ENCODE measurements at regions not wholly inside any gene's neighbourhood (a gene's known extent, or its start where the extent isn't known, plus 50 kb on each side); places are given as distances from the start of the nearest gene placed in this dataset.

DNA sequence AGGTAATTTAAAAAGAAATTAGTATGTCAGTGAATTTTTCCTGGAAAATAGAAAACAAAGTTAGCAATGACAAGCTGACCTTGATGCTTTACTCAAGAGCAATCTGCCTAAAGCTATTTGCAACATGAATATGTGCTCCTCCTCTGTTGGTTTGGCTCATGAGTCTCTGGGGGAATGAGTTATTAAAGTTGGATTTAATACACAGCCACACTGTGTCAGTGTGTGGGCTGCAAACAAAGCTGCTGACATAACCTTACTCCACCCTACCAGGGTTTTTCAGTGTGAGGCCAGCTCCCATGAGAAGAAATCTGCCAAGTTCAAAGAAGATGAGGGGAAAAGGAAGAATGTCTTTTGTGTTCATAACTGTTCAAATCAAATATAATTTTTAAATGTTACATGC lies 280.5 kb downstream of the TLL1 start:
- Histone ChIP-seq H3K14ac (ENCODE audit: low read length) (no peak overlapping the region), H3K4me2 (ENCODE audit: low read length) (no peak overlapping the region), H2AFZ (ENCODE audit: insufficient read depth, low read length, poor library complexity) (no peak overlapping the region)

DNA sequence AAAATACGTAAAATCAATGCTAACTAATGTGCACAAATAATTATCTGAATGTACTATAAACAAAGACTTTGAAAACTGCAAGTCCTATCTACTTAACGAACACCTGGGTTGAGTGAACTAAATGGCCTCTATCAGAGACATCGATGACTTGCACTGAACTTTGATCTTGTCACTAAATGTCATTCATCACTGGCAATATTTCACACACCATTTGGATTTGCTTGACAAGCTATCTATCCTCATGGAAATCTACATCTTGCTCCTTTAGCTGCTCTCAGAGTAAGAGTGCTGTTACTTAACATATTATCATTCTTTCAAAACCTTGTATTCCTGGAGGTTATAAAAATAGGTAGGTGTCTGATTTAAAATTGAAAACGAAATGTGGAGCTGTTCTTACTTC lies 289.3 kb downstream of the TLL1 start:
- H2BK5ac ChIP-seq (ENCODE audit: low read depth, low read length, poor library complexity), result no peak overlapping the region
- H2BK12ac ChIP-seq (ENCODE audit: low read length), result no peak overlapping the region
- no peak overlapping the region for H2AFZ ChIP-seq (ENCODE audit: insufficient read depth, low read length, poor library complexity)
- no peaks in the 10 kb centered on the region for H3K9me3 ChIP-seq (ENCODE audit: insufficient read depth, low read depth, low read length)
- no peaks in the 10 kb centered on the region for H3K36me3 ChIP-seq (ENCODE audit: control insufficient read depth in 1 of 2, insufficient read depth in 2 of 2, low read length in 2 of 2)
- H3K18ac ChIP-seq (ENCODE audit: low read length), result no peak overlapping the region
- WGBS (ENCODE audit: extremely low coverage, insufficient coverage, insufficient read length), result no CpG with 5 or more reads among the region's 4 CpGs
- H4K91ac ChIP-seq (ENCODE audit: low read depth, low read length), result no peak overlapping the region
- no peak overlapping the region for H2BK120ac ChIP-seq (ENCODE audit: insufficient read depth, low read length, poor library complexity)
- H3K4me3 ChIP-seq (ENCODE audit: low read depth, low read length), result no peak overlapping the region
- no peak overlapping the region for H4K8ac ChIP-seq (ENCODE audit: low read depth, low read length)
- DNase-seq, result no peak
- H3K79me1 ChIP-seq (ENCODE audit: low read length), result no peaks in the 10 kb centered on the region
- H3K9ac ChIP-seq (ENCODE audit: low read length), result no peak overlapping the region
- H3K27me3 ChIP-seq (ENCODE audit: insufficient read depth, low read length), result no peaks in the 10 kb centered on the region
- no peak overlapping the region for H4K12ac ChIP-seq (ENCODE audit: low read depth, low read length)
- H3K4ac ChIP-seq (ENCODE audit: low read depth, low read length), result no peak overlapping the region
- no peak overlapping the region for H3K23ac ChIP-seq (ENCODE audit: low read length)
- H3K79me2 ChIP-seq (ENCODE audit: control insufficient read depth, insufficient read depth, low read length, poor library complexity), result no peaks in the 10 kb centered on the region
- H3K14ac ChIP-seq (ENCODE audit: low read length), result no peak overlapping the region
- H3K4me1 ChIP-seq (ENCODE audit: control insufficient read depth in 1 of 2, insufficient read depth in 2 of 2, low read length in 2 of 2), result no peaks in the 10 kb centered on the region
- H3K27ac ChIP-seq (ENCODE audit: low read depth, low read length), result no peak overlapping the region
- H3K4me2 ChIP-seq (ENCODE audit: low read length), result no peak overlapping the region
- no peak overlapping the region for H2AK5ac ChIP-seq (ENCODE audit: low read length)

More for the DNA sequence above, 280.5 kb downstream of the TLL1 start:
- Histone ChIP-seq H3K36me3 (ENCODE audit: control insufficient read depth in 1 of 2, insufficient read depth in 2 of 2, low read length in 2 of 2) (no peaks in the 10 kb centered on the region), H3K27ac (ENCODE audit: low read depth, low read length) (no peak overlapping the region), H3K4me1 (ENCODE audit: control insufficient read depth in 1 of 2, insufficient read depth in 2 of 2, low read length in 2 of 2) (no peaks in the 10 kb centered on the region), H2BK5ac (ENCODE audit: low read depth, low read length, poor library complexity) (no peak overlapping the region), H3K4me3 (ENCODE audit: low read depth, low read length) (no peak overlapping the region), H2AK5ac (ENCODE audit: low read length) (no peak overlapping the region), H4K12ac (ENCODE audit: low read depth, low read length) (no peak overlapping the region), H3K79me1 (ENCODE audit: low read length) (no peaks in the 10 kb centered on the region), H3K27me3 (ENCODE audit: insufficient read depth, low read length) (no peaks in the 10 kb centered on the region), H3K18ac (ENCODE audit: low read length) (no peak overlapping the region), H3K23ac (ENCODE audit: low read length) (no peak overlapping the region), H2BK12ac (ENCODE audit: low read length) (no peak overlapping the region), H3K4ac (ENCODE audit: low read depth, low read length) (no peak overlapping the region), H4K91ac (ENCODE audit: low read depth, low read length) (no peak overlapping the region), H2BK120ac (ENCODE audit: insufficient read depth, low read length, poor library complexity) (no peak overlapping the region), H3K9me3 (ENCODE audit: insufficient read depth, low read depth, low read length) (no peaks in the 10 kb centered on the region), H4K8ac (ENCODE audit: low read depth, low read length) (no peak overlapping the region), H3K9ac (ENCODE audit: low read length) (no peak overlapping the region), H3K79me2 (ENCODE audit: control insufficient read depth, insufficient read depth, low read length, poor library complexity) (no peaks in the 10 kb centered on the region)
- no peak for DNase-seq

GRCh38 chr4:166165829-166166420 lies 292.9 kb downstream of the TLL1 start:
- Histone ChIP-seq H3K9ac (ENCODE audit: low read length) (no peak overlapping the region), H2AFZ (ENCODE audit: insufficient read depth, low read length, poor library complexity) (no peak overlapping the region), H3K27me3 (ENCODE audit: insufficient read depth, low read length) (no peaks in the 10 kb centered on the region), H3K4me3 (ENCODE audit: low read depth, low read length) (no peak overlapping the region), H4K8ac (ENCODE audit: low read depth, low read length) (no peak overlapping the region), H3K4me2 (ENCODE audit: low read length) (no peak overlapping the region), H3K27ac (ENCODE audit: low read depth, low read length) (no peak overlapping the region), H2AK5ac (ENCODE audit: low read length) (no peak overlapping the region), H3K79me1 (ENCODE audit: low read length) (no peaks in the 10 kb centered on the region), H3K36me3 (ENCODE audit: control insufficient read depth in 1 of 2, insufficient read depth in 2 of 2, low read length in 2 of 2) (no peaks in the 10 kb centered on the region), H2BK12ac (ENCODE audit: low read length) (no peak overlapping the region), H3K23ac (ENCODE audit: low read length) (no peak overlapping the region), H4K91ac (ENCODE audit: low read depth, low read length) (no peak overlapping the region), H3K9me3 (ENCODE audit: insufficient read depth, low read depth, low read length) (no peaks in the 10 kb centered on the region), H3K14ac (ENCODE audit: low read length) (no peak overlapping the region), H3K4me1 (ENCODE audit: control insufficient read depth in 1 of 2, insufficient read depth in 2 of 2, low read length in 2 of 2) (no peaks in the 10 kb centered on the region), H3K79me2 (ENCODE audit: control insufficient read depth, insufficient read depth, low read length, poor library complexity) (no peaks in the 10 kb centered on the region), H3K4ac (ENCODE audit: low read depth, low read length) (no peak overlapping the region), H2BK120ac (ENCODE audit: insufficient read depth, low read length, poor library complexity) (no peak overlapping the region), H4K12ac (ENCODE audit: low read depth, low read length) (no peak overlapping the region), H2BK5ac (ENCODE audit: low read depth, low read length, poor library complexity) (no peak overlapping the region), H3K18ac (ENCODE audit: low read length) (no peak overlapping the region)
- peak; percentile 14 to 90 for DNase-seq
- WGBS (ENCODE audit: extremely low coverage, insufficient coverage, insufficient read length), result no CpG with 5 or more reads among the region's 7 CpGs

- no peak overlapping the region for H2AFZ ChIP-seq (ENCODE audit: insufficient read depth, low read length, poor library complexity)
- H4K91ac ChIP-seq (ENCODE audit: low read depth, low read length), result no peak overlapping the region
- H3K79me1 ChIP-seq (ENCODE audit: low read length), result no peaks in the 10 kb centered on the region
- no peaks in the 10 kb centered on the region for H3K27me3 ChIP-seq (ENCODE audit: insufficient read depth, low read length)
- H2BK5ac ChIP-seq (ENCODE audit: low read depth, low read length, poor library complexity), result no peak overlapping the region
- H3K27ac ChIP-seq (ENCODE audit: low read depth, low read length), result no peak overlapping the region
- H4K12ac ChIP-seq (ENCODE audit: low read depth, low read length), result no peak overlapping the region
- no peak overlapping the region for H3K4ac ChIP-seq (ENCODE audit: low read depth, low read length)
- H2AK5ac ChIP-seq (ENCODE audit: low read length), result no peak overlapping the region
- WGBS (ENCODE audit: extremely low coverage, insufficient coverage, insufficient read length), result no CpG with 5 or more reads among the region's 3 CpGs
- H3K23ac ChIP-seq (ENCODE audit: low read length), result no peak overlapping the region
- DNase-seq, result peak in 1 of 2 donors; percentile 56
- H3K9me3 ChIP-seq (ENCODE audit: insufficient read depth, low read depth, low read length), result no peaks in the 10 kb centered on the region
- H2BK12ac ChIP-seq (ENCODE audit: low read length), result no peak overlapping the region
- no peak overlapping the region for H3K4me3 ChIP-seq (ENCODE audit: low read depth, low read length)
- no peak overlapping the region for H3K4me2 ChIP-seq (ENCODE audit: low read length)
- no peaks in the 10 kb centered on the region for H3K4me1 ChIP-seq (ENCODE audit: control insufficient read depth in 1 of 2, insufficient read depth in 2 of 2, low read length in 2 of 2)
- no peak overlapping the region for H4K8ac ChIP-seq (ENCODE audit: low read depth, low read length)
- no peaks in the 10 kb centered on the region for H3K79me2 ChIP-seq (ENCODE audit: control insufficient read depth, insufficient read depth, low read length, poor library complexity)
- H2BK120ac ChIP-seq (ENCODE audit: insufficient read depth, low read length, poor library complexity), result no peak overlapping the region
- H3K14ac ChIP-seq (ENCODE audit: low read length), result no peak overlapping the region
- no peak overlapping the region for H3K18ac ChIP-seq (ENCODE audit: low read length)
- no peaks in the 10 kb centered on the region for H3K36me3 ChIP-seq (ENCODE audit: control insufficient read depth in 1 of 2, insufficient read depth in 2 of 2, low read length in 2 of 2)
- H3K9ac ChIP-seq (ENCODE audit: low read length), result no peak overlapping the region
Measured at GRCh38 chr4:166169111-166169510, 296.1 kb downstream of the TLL1 start.

Measured in trophoblast cell (in vitro differentiated cells and primary cell).